NCI-H82 treated with DMSO at 0.1 percent for 48 hours (cell line): ENCODE measurements at regions not wholly inside any gene's neighbourhood (a gene's known extent, or its start where the extent isn't known, plus 50 kb on each side); places are given as distances from the start of the nearest gene placed in this dataset.

Experiments
- DNase-seq: peaks from one replicate; lab custom pipeline; 2025; ENCODE audit not compliant: unreplicated experiment; lab: John Stamatoyannopoulos, UW

DNA sequence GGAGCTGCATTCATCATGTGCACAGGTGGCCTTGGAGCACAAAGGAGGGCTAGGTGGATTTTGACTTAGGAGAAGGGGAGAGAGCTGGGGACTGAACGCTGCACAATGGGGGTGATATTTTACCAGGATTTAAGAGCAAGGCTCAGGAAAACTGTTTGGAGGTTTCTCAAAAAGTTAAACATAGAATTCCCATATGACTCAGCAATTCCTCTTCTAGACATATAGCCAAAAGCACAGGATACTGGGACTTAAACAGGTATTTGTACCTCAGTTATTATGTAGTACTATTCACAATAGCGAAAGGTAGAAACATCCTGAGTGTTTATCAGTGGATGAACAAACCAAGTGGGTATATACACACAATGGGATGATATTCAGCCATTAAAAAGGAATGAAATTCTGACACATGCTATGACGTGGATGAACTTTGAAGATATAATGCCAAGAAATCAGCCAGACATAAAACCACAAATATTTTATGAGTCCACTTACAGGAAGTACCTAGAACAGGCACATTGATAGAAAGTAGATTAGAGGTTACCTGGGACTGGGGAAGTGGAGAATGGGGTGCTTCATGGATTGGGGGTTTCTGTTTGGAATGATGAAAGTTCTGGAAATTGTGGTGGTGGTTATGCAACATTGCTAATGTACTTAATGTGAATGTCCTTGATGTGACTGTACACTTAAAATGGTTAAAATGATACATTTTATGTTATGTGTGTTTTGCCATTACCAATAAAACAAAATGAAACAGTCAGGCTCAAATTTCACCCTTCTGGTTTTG, 216.9 kb downstream of the HAUS1 start:
- DNase-seq = no peak

DNA sequence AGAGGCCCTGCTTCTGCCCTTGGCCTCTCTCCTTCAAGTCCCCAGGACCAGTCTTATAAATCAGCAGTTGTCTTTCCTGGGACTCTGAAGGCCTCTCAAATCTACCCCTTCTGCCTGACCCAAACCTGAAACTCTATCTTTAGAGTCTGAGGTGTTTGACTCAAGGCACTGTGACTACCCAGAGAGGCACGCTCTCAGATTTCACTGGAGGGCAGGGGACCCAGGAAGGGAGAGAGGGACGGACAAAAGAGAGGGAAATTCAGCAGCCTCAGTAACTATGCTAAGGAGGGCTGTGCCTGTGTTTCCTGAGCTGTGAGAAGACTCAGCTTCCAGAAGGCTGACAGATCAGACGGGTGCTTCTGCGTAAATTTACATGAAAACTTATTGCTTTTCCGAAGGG, 217.8 kb downstream of the HAUS1 start:
- DNase-seq = no peak

GRCh38 chr18:46322411-46322891, 218.3 kb downstream of the HAUS1 start:
- DNase-seq = no peak

- DNase-seq = no peak
These were observed 218.8 kb downstream of the HAUS1 start for GRCh38 chr18:46322941-46323340.

GRCh38 chr18:46324087-46324955, 220.1 kb downstream of the HAUS1 start:
- DNase-seq = no peak

DNA sequence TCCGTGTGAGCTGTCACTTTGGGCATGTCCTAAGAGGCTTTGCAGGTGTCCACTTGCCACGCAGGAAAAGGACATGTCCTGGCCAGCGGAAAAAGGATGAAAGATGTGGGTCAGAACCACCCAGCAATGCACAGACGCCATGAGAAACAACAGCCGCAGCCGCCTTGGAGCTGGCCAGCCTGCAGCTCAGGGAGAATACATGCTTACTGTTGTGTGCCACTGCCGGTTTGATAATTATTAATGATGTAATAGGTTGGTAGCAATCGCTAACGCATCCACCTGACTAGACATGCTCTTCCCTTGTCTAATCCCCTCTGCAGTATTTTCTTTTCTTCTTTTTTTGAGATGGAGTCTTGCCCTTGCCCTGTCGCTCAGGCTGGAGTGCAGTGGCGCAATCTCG, 221.7 kb downstream of the HAUS1 start:
- DNase-seq = no peak

- DNase-seq = no peak
These were observed 225.6 kb downstream of the HAUS1 start for GRCh38 chr18:46329736-46330246.

DNA sequence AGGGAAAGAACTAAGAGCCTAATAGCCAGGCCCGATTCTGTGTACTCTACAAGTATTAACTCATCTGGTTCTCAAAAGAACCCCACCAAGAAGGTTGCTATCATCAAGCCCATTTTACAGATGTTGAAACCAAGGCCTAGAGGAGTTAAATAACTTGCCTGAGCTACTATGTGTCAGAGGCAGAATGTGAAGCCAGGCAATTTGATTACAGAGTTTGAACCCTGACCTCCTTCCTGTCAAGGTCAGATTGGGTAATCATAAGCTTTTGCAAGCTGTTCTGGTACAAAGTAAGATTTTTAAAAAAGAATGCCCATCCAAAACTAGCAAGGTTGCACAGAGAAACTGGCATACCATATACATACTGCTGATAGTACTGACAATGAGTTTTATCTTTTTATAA, 227.1 kb downstream of the HAUS1 start:
- DNase-seq = no peak

DNA sequence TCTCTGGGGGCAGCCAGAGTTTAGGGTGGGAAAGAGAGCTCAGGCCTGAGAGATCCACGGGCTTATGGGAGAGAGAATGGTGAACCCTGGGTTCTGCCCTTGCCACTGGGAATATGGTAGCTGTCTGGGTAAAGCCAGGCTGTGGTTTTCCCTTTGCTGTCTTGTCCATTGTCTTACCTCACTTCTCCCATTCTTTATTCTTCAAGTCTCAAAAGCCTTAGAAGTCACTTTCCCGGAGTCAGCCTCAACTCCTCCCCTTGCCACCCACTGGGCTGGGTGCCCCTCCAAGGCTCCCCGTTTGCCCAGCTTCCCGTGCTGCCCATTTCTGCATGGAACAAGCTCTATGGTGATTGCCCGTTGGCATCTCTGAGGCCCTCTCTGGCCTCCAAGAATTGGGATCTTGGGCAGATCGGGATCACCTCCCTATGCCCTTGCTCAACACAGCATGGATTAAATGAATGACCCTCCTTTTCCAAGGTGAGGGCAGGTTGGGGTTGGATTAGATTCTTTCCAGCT, 228.2 kb downstream of the HAUS1 start:
- DNase-seq = no peak

DNA sequence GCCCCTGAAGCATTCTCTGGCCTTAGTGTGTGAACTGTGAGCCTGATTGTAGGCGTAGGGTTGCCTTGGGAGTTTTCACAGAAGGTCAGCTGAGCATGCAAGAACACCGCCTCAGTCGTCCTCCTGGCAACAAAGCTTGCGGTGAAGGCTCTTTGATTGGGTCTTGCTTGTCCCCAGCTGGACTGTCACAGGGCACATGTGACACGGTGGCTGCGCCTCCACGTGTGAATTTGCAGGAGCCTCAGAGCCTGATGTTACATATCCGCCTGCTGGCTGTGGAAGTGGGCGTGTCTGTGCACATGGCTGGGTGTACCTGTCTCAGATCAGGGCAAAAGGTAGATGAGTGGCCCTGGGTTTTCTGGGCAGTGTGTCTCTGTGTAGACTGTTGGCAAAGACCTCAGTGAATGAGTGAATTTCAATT, 228.7 kb downstream of the HAUS1 start:
- DNase-seq = no peak

DNA sequence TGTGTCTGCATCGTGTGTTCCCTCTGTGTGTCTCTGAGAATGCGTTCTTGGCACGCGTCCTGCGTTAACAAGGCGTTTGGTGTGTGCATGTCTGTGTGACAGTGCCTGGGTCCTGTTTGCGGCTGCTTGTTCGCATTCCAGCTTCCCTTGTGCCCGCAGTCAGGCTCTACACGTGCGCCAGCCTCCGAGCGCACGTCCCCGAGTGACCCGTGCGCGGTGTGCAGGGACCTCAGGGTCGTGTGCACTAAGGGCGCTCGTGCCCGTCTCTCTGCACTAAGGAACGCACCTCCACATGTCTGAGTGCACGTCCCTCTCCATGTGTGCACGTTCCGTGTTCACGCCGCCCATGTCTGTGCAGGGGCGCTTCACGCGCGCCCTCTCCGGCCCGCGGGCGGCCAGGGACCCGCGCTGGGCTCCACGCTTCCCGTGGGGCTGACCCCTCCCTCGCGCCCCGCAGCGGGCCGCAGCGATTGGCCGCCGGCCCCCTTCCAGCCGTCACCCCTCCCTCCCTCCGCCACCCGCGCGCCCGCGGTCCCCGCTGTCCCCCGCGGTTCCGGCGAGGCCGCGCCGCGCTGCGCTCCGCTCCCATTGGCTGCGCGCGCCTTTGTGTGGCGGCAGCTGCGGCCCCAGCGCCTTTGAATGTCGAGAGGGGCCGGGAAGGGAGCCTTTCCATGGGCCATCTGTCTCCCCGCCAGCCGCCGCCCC, 229.4 kb downstream of the HAUS1 start:
- DNase-seq = peak; percentile 26

GRCh38 chr18:46334868-46335281, 230.7 kb downstream of the HAUS1 start:
- no peak for DNase-seq

- DNase-seq = no peak
These were observed 231.4 kb downstream of the HAUS1 start for GRCh38 chr18:46335534-46336101.

DNA sequence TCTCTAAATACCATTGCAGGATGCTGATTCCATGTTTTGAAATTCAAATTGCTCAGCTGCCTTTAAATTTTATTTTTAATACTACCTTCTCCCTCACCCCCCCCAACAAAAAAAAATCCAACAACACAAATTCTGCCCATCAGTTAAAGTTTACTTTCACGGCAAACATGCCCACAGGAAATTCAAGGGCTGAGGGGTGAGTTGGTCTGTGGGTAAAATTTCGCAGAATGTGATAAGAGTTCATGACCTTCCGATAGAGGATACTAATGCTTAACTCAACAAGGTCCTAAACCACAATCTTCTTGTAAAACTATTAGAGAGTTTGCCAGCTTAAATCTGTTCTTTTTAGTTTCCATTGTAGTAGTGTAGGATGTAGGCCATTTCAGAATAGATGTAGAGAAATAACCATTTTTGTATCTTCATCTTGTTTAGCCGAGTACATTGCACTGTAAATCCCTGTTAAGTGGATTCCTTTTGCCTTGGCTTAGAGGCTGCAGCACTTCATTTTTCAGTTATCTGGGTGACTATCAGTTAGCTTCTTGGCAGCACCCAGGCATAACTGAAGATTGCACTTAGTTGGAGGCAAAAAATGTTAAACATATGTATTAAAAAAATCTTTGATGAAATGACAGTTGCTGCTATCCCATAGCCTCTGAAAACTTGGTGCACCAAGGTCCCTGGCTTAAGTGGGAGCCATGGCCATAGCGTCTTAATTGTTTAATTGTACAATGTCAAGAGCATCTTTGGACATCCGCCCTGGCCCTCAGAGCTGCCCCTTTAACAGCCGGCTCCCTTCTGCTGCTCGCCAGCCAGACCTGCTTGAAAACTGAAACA, 232.3 kb downstream of the HAUS1 start:
- peak; percentile 39 for DNase-seq

GRCh38 chr18:46337271-46337670, 233.1 kb downstream of the HAUS1 start:
- peak; percentile 23 for DNase-seq

GRCh38 chr18:46338205-46338604, 234.0 kb downstream of the HAUS1 start:
- peak; percentile 89 for DNase-seq

GRCh38 chr18:46338766-46339165, 234.6 kb downstream of the HAUS1 start:
- DNase-seq = peak; percentile 19

DNA sequence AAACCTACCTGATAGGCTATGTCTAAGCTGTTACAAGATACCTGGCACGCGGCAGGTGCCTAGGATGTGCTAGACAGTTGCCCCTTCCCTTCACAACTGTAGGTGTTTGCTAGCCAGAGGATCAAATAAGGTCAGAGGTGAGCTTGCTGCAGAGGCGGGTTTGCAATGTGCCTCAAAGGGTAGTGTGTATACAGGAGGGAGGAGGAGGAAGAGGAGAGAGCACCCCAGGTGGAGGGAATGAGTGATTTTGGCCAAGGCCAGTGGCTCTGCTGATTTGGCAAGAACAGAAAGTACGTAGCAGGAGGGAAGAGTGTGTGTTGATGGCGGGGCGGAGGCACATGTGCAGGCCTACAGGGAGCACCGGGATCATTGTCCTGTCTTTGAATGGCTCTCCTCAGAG, 236.5 kb downstream of the HAUS1 start:
- DNase-seq = no peak

DNA sequence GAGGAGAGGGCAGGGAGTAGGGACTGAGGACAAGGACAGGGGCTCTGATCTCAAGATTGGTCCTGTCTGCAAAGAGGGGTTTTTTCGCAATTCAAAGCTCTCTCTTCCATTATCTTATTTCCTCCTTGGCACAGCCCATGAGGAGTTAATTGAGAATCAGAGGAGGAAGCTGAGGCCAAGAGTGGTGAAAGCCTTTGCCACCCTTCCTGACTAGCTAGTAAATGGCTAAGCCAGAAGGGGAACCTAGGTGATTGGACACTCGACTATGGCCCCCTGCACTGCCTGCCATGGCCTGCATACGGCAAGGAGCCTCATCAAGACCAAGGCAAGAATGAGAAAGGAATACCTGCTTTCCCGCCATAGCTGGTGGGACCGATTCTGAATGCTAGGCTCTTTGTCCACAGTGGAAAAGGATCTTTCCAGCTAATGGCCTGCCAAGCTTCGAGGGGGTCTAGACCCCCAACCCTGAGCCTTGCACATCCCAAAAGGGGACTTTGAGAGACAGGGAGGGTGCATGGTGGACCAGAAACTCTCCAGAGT, 237.9 kb downstream of the HAUS1 start:
- no peak for DNase-seq
